Forelimb muscle (tissue), 1 donor: ENCODE measurements at regions not wholly inside any gene's neighbourhood (a gene's known extent, or its start where the extent isn't known, plus 50 kb on each side); places are given as distances from the start of the nearest gene placed in this dataset.

Experiments used
- DNase-seq: peaks from one replicate; pipeline ENCODE4 v3.0.0-alpha.2; 2013; ENCODE audit warnings: low read depth

DNA sequence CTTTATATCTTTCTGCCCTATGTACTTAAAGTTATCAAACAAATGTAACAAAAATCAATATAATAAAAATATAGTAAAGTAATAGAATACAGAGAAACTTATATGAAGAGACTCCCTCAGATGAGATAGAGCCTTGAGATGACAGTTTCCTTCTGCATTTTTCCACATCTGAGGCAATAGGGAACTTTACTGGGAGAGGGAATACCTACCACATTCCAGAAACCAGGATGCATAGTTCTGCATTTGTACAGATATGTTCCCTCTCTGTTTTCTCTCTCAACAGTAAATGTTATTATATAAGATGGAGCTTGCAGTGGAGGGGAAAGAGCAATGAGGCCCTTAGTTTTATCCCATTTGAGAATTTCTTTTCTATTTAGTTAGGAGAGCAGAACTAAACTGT, 109.6 kb upstream of the KCNN2 start:
- DNase-seq: no peak

DNA sequence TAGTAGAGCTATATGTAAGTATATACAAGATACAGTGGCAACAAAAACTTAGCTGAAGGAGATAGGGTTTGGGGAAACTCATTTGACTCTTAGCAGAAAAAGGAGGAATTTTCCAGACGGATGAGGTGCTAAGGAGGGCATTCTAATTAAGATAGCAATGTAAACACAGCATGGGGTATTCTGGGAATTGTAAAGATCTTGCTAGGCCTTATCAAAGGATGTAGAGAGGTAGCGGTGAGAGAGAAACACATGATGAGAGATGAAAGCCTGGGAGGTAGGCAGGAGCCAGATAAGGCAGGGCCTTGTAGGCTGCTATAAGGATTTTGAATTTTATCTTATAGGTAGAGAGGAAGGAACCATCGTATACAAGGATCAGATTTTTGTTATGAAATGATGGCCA, 106.6 kb upstream of the KCNN2 start:
- no peak for DNase-seq

DNA sequence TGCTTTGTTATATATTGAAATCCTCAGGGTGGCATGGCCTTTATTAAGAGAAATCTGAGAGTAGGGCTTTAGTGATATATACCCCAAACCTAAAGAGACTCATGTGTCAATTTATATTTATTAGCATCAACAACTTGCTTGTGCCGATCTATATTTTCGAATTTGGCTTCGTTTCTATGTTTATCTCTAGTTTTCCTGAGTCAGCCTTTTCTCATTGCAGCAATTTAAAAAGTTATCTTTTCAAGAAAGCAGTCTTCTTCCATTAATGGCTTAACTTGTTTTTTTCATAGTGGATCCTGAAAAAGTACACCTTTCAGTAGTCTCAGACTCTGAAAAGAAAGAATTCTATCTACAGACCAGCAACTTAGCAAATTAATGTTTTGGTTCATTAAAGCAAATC, 99.9 kb upstream of the KCNN2 start:
- no peak for DNase-seq

DNA sequence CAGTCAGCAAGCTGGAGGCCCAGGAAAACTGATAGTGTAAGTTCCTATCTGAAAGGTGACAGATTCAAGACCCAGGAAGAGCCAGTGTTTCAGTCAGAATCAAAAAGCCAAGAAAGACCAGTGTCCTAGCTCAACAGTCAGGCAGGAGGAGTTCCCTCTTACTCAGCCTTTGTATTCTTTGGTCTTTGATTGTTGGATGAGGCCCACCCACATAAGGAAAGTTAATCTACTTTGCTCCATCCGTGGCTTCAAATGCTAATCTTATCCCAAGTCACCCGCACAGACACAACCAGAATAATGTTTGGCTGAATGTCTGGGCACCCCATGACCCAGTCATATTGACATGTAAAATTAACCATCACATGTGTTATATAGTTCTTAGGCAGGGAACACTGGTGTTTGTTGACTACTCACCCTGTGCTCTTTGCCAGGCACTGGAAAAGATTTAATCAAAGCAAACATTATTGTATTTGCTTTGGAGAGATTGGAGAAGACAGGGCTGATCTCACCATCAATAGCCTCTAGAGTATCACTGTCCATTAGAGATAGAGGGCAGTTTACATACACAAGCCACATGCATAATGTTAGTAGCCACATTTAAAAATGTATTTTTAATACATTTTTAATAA, 96.3 kb upstream of the KCNN2 start:
- DNase-seq: no peak

DNA sequence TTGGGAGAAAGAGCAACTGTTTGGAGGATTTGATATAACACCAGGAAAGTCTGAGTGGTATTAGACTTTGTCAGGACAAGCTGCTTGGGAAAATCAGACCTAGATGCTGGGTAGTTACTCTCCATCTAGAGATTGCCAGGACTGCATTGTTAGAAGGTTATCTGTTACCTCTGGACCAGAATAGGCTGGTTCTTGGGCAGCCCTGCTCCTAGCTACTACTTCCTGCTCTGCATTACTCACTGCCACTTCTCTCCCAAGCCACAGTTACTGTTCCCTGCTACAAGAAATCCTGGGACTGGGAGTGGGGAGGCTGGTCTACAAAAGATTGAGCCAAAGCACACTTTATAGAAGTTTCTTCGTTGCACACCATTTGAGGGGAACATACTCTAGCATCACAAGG, 95.5 kb upstream of the KCNN2 start:
- DNase-seq: no peak

DNA sequence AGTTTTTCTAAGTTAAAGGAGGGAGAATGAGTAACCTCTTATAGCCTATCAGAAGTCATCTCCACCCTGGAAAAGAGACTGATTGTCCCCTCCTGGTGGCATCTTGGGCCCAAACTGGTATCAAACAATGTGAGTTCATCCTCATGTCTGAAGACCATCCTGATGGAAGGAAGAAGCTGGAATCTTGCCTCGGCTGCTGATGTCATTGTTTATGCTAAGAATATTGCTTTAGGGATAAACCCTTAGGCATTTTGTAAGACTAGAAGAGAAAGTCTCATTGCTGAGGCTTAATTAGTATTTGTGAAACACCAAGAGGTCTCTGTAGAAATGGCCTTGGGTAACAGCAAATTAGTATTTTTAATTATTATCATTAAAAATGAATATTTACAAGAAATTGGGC, 65.7 kb upstream of the KCNN2 start:
- no peak for DNase-seq

DNA sequence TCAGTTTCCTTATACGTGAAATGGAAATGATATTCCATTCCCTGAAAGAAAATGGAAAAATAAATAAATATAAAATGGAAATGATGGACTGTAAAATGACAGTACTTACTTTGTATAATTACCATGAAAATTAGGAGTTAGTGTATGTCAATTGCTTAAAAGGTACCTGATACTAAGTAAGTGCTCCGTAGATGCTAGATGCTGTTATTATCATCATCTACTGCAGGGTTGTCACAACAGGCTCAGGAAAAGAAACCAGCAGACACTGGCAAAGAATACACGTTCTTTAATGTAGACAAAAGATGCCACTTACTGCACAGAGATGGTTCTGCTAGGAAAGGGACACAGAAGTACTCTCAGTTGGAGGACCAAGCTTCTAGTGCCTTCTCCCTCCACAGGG, 64.0 kb upstream of the KCNN2 start:
- no peak for DNase-seq

DNA sequence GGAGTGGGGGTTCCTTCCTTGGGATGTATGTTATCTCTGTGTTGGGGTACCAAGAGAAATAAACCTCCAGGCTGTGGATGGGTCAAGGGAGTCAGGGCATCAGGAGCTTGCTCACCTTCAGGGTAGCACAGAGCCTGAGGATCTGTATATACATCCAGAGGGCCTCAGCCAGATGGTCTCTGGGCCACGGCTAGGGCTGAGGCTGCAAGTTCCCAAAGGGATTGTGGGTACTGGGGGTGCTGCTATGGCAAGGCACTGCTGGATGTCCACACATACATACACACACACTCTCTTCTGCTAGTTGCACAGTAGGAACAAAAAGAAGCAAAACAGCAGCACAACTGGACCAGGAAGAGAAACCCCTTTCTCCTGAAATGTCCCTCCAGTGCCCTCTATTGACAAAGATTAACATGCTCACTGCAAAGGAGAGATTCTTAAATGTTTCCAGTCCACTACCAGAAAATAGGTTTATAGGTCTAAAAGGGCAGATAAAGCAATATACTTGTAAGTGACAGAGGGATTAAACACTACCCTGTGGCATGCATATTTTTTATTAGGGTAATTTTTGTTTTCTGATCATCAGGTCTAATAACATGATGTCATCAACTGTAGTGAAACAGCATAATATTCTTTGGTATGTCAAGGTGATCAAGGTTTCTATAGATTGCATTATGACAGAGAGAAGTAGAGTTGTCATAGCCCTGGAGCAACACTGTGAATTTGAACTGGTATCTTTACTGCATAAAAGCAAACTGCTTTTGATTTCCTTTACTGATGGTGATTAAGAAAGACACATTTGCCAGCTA, 56.3 kb upstream of the KCNN2 start:
- DNase-seq: no peak

DNA sequence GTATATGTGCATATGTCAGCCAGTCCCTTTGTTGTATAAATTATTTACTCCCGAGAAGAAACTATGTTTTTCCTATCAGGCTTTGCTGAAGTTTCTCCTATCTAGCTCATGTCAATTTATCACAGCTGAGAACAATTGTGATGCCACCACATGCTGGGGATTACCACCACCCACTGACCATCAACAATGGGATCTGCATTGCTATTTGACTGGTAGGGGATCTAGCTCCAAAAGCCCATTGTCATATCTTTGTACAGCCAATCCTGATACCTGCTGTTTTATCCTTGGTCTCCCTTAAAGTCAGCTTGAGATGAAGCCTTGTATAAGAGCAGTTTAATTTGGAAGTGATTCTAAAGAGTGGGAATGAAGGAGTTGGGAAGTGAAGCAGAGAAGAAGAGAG, 53.9 kb upstream of the KCNN2 start:
- no peak for DNase-seq

DNA sequence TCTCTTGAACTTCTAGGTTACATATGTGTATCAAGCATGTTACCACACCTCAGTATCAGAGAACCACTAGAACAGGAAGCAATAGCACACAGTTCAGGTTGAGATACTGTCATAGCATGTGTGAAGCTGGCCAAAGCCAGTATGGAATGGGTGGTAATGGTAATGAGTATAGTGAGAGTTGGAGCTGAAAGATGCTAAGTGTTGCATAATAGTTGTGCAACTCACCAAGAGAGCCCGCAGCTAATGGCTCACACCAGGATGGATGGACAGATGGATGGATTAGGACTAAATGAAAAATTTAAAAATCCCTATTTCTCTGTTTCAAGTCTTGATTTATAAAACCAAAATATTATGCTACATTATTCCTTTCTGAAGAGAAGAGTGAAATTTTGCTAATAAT, 53.4 kb upstream of the KCNN2 start:
- no peak for DNase-seq

DNA sequence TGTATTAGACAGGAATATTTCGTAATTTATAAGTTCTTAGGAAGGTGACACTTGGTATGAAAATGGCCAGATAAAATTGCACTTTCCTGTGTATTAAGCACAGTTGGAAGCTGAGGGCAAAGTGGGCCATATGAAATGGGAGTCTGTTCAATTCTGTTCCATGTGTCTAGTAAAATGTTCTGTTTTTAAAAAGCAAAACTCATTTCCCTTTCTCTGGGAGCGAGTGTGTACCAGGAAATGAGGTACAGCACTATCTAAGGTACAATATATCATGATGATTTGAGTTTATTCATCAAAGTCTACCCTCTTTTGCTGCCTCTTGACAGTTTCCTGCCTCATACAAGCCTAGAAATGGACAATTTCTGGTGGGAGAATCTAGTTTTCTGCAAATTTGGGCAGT, 51.2 kb upstream of the KCNN2 start:
- no peak for DNase-seq

DNA sequence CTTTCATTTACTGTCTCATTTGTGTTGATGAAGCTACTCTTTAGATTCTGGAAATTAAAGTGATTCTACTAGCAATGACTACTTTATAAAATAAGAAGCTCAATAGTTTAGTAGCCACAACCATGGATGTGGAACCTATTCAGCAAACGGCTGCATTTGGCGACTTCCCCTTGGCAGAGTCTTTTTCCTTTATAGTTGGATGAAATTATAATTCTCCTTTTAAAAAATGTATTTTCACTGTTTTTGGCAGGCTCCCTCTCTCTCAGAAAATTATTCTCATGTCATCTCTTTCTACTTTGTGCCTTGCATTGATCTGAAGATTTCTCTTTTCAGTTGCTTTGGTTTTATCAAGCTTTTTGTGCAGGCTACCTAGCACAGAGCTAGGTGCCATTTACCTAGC, 50.6 kb upstream of the KCNN2 start:
- DNase-seq: no peak

DNA sequence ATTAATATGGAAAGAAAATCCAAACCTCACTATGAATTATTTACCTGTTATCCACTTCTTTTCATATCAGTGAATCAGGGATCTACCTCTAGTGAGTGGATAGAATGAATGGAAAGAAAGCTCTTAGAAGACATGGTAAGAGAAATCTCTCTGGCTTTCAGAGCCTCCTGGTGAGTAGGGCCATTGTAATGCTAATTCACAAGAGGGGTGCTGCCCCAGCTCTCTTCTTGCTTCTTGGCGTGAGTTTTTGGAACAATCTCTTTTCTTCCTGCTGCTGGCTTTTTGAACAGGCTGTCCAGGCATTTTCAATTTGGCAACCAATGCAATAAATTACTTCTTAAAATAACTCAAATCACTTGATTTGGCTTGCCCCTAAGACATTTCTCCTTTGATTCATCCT, 49.9 kb upstream of the KCNN2 start:
- no peak for DNase-seq
